K562 (cell line): ENCODE measurements at regions not wholly inside any gene's neighbourhood (a gene's known extent, or its start where the extent isn't known, plus 50 kb on each side); places are given as distances from the start of the nearest gene placed in this dataset.

Source experiments
- ATAC-seq: fragments of 200-7000 bp; cut with Tn5 transposase; 3 replicates; pipeline ENCODE4 v1.9.1; 2020; ENCODE audit warnings: moderate library complexity
- BruUV-seq: library from RNA; stranded (reverse); fragments of 400-500 nt; replicated peaks from 2 replicates; lab custom pipeline; 2021; lab: Mats Ljungman, UMichigan
- CTCF ChIA-PET: fragments of 300-600 bp; formaldehyde crosslinking; extraction: SDS; loops from one replicate; lab custom pipeline; 2021; ENCODE audit warnings: low intra/inter-chr PET ratio; lab: Yijun Ruan, JAX
- POLR2A ChIA-PET: fragments of 300-600, 350-650 bp; sonication (Branson Sonifier 250); formaldehyde crosslinking; extraction: SDS; loops from one replicate; lab custom pipeline; 2021; ENCODE audit warnings: antibody characterized with exemption, inconsistent platforms; lab: Yijun Ruan, JAX
- DNase-seq, 4 experiments: peaks; one replicate each; pipeline versions ENCODE4 v3.0.0 to v3.0.0-alpha.2; 2011 to 2018; ENCODE audit warnings: low spot score in 3 of 4, mixed read lengths in 3 of 4; ENCODE audit errors: extremely low read depth in 1 of 4
- FAIRE-seq: peaks from 2 replicates; lab custom pipeline; 2011; peaks lifted over from hg19 to GRCh38; lab: Jason Lieb, UNC
- H2AFZ ChIP-seq: 2 replicates; pipeline ENCODE4 v1.6.0; 2011; ENCODE audit warnings: low read depth, low read length, control low read depth, inconsistent platforms
- H3K27ac ChIP-seq: fragments of 200-600 bp; 3 replicates; pipeline ENCODE4 v1.8.0; 2011; ENCODE audit warnings: low read depth, mild to moderate bottlenecking, control low read depth, inconsistent platforms, low read length, moderate library complexity, mixed read lengths; ENCODE audit errors: extremely low read depth
- H3K27me3 ChIP-seq, 2 experiments: fragments of 300-600 bp in 1 of 2; 2 replicates in 1 of 2; 3 replicates in 1 of 2; pipeline versions ENCODE4 v1.6.0 to v1.8.0; 2011; ENCODE audit warnings: inconsistent platforms in 2 of 2, low read length in 2 of 2, mild to moderate bottlenecking in 1 of 2, mixed read lengths in 1 of 2, moderate library complexity in 1 of 2; ENCODE audit not compliant: control insufficient read depth in 2 of 2, insufficient read depth in 2 of 2
- H3K36me3 ChIP-seq: fragments of 300-600 bp; 3 replicates; pipeline ENCODE4 v1.8.0; 2011; ENCODE audit warnings: mild to moderate bottlenecking, low read length, inconsistent platforms; ENCODE audit not compliant: control insufficient read depth, insufficient read depth
- H3K4me1 ChIP-seq, 2 experiments: fragments of 200-600 bp in 1 of 2; replicated peaks in 1 of 2; 2 replicates in 1 of 2; 3 replicates in 1 of 2; pipeline versions ENCODE4 v1.5.1 to v1.8.0; 2011; ENCODE audit warnings: inconsistent platforms in 2 of 2, low read length in 2 of 2, mild to moderate bottlenecking in 1 of 2, mixed read lengths in 1 of 2, moderate library complexity in 1 of 2; ENCODE audit not compliant: control insufficient read depth in 2 of 2, insufficient read depth in 2 of 2
- H3K4me2 ChIP-seq: 2 replicates; pipeline ENCODE4 v1.6.1; 2011; ENCODE audit warnings: low read length, control low read depth, inconsistent platforms, mixed read lengths; ENCODE audit not compliant: insufficient read depth
- H3K4me3 ChIP-seq: fragments of 200-600 bp; sonication (generic), shearing (Covaris generic); 2 replicates; pipeline ENCODE4 v1.5.1; 2016; ENCODE audit warnings: control low read depth, inconsistent platforms
- H3K79me2 ChIP-seq: fragments of 200-600 bp; 3 replicates; pipeline ENCODE4 v1.8.0; 2011; ENCODE audit warnings: low read length, inconsistent platforms; ENCODE audit not compliant: control insufficient read depth, insufficient read depth
- H3K9ac ChIP-seq, 2 experiments: 2 replicates each; pipeline versions ENCODE4 v1.6.0 to v1.6.1; 2011; ENCODE audit warnings: low read depth in 2 of 2, low read length in 2 of 2, control low read depth in 1 of 2, inconsistent platforms in 1 of 2, mild to moderate bottlenecking in 1 of 2, mixed read lengths in 1 of 2; ENCODE audit not compliant: insufficient read depth in 1 of 2
- H3K9me1 ChIP-seq: one replicate; pipeline ENCODE4 v1.6.0; 2011; ENCODE audit warnings: inconsistent platforms, mild to moderate bottlenecking, low read length, moderate library complexity; ENCODE audit not compliant: control insufficient read depth, insufficient read depth
- H3K9me3 ChIP-seq: replicated peaks from 2 replicates; pipeline ENCODE4 v1.5.1; 2011; ENCODE audit warnings: low read depth, low read length, inconsistent platforms; ENCODE audit not compliant: control insufficient read depth, insufficient read depth
- H4K20me1 ChIP-seq: replicated peaks from 2 replicates; pipeline ENCODE4 v1.6.1; 2011; ENCODE audit warnings: low read length, inconsistent platforms, mixed read lengths; ENCODE audit not compliant: control insufficient read depth, insufficient read depth
- CBFA2T3 ChIP-seq: fragments of 450-650 bp; IDR thresholded peaks from 2 replicates; pipeline ENCODE4 v1.6.1; 2017
- FOXJ3 ChIP-seq: sonication (generic); formaldehyde crosslinking; IDR thresholded peaks from 2 replicates; pipeline ENCODE4 v1.4.0; 2020; ENCODE audit warnings: mild to moderate bottlenecking, missing genetic modification reagents
- GTF2A2 ChIP-seq: IDR thresholded peaks from 2 replicates; pipeline ENCODE4 v1.6.1; 2016; ENCODE audit warnings: mild to moderate bottlenecking, missing genetic modification characterization, missing compliant biosample characterization
- GTF2E2 ChIP-seq: fragments of 200-800 bp; sonication (Bioruptor generic); IDR thresholded peaks from 2 replicates; pipeline ENCODE4 v1.6.1; 2016; ENCODE audit warnings: missing genetic modification characterization, missing compliant biosample characterization
- KAT7 ChIP-seq: sonication (generic); formaldehyde crosslinking; IDR thresholded peaks from 2 replicates; pipeline ENCODE4 v1.8.0; 2022; ENCODE audit warnings: missing genetic modification reagents, mild to moderate bottlenecking, borderline replicate concordance
- MAFF ChIP-seq: IDR thresholded peaks from 2 replicates; pipeline ENCODE4 v1.6.1; 2012; ENCODE audit warnings: low read length, improper control_type of control experiment
- MEF2D ChIP-seq: conservative IDR thresholded peaks from 2 replicates; pipeline ENCODE4 v1.6.1; 2016; ENCODE audit warnings: low read depth, missing genetic modification characterization, missing compliant biosample characterization
- MTA1 ChIP-seq: fragments of 450-650 bp; IDR thresholded peaks from 2 replicates; pipeline ENCODE4 v1.6.1; 2017; ENCODE audit warnings: borderline replicate concordance
- NEUROD1 ChIP-seq: fragments of 150-350 bp; IDR thresholded peaks from 2 replicates; pipeline ENCODE4 v1.6.1; 2014; ENCODE audit warnings: borderline replicate concordance, low read length, low read depth; ENCODE audit not compliant: partially characterized antibody
- NFIX ChIP-seq: fragments of 250-450 bp; sonication (Bioruptor Pico); IDR thresholded peaks from 2 replicates; pipeline ENCODE4 v1.4.0; 2020; ENCODE audit warnings: low read depth, mild to moderate bottlenecking, moderate library complexity
- PHF20 ChIP-seq: fragments of 450-650 bp; IDR thresholded peaks from 2 replicates; pipeline ENCODE4 v1.6.1; 2018; ENCODE audit not compliant: partially characterized antibody
- ZNF175 ChIP-seq: fragments of 200-800 bp; sonication (Bioruptor generic); IDR thresholded peaks from 2 replicates; pipeline ENCODE4 v1.6.1; 2016; ENCODE audit warnings: low read depth, mild to moderate bottlenecking, missing genetic modification characterization, missing compliant biosample characterization
- ZNF431 ChIP-seq: sonication (generic); formaldehyde crosslinking; IDR thresholded peaks from 2 replicates; pipeline ENCODE4 v1.8.0; 2022; ENCODE audit warnings: mild to moderate bottlenecking, missing genetic modification reagents
- WGBS: fragments of 100-300 bp; shearing (Covaris generic); methylation state at CpG from one replicate; pipeline ENCODE4 v1.1.6; 2016; ENCODE audit warnings: low coverage, mixed read lengths; ENCODE audit not compliant: insufficient coverage; ENCODE audit errors: missing lambda C conversion rate; 5-methylcytosine and 5-hydroxymethylcytosine counted together
- in situ Hi-C: fragments of 300-500 bp; cut with MboI; formaldehyde crosslinking; loops from 4 replicates; pipeline ENCODE4 v1.15.0; 2018; ENCODE audit warnings: inconsistent platforms, mixed read lengths
- intact Hi-C: fragments of 100-400 bp; cut with micrococcal nuclease; formaldehyde crosslinking; loops from 2 replicates; pipeline ENCODE4 v1.14.2; 2022
- TF ChIP-seq, protein P1 (sequence below): sonication (generic); formaldehyde crosslinking; IDR thresholded peaks from 2 replicates; pipeline ENCODE4 v1.8.1; 2023; ENCODE audit warnings: missing genetic modification reagents, mild to moderate bottlenecking, borderline replicate concordance

DNA sequence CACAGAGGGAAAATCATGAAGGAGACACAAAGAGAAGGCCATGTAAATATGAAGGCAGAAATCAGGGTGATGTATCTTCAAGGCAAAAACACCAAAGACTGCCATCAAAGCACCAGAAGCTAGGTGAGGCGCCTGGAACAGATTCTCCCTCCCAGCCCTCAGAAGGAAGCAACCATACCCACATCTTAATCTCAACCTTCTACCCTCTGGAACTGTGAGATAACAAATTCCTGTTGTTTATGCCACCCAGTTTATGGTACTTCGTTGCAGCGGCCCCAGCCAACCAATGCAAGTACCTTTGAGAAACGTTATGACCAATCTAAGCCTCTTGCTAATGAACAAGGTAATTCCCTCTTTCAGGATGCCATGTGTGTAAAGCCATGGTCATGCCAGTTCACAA lies 66.2 kb upstream of the STXBP5 start:
- H3K9me3 ChIP-seq: no peaks in the 10 kb centered on the region
- 32% methylated on average over 4 of the region's 4 CpGs for WGBS
- FAIRE-seq: no peak
- H3K4me1 ChIP-seq: peaks cover 0 to 12% of the 10 kb centered on the region in 2 experiments; a peak in 3 of 5 replicates
- H3K4me3 ChIP-seq: no peak overlapping the region
- H3K9me1 ChIP-seq: no peaks in the 10 kb centered on the region
- no TSS peak for BruUV-seq
- H4K20me1 ChIP-seq: no peaks in the 10 kb centered on the region
- H3K27me3 ChIP-seq: no peaks in the 10 kb centered on the region
- no peak overlapping the region for H3K27ac ChIP-seq
- CTCF ChIA-PET: no interaction called here
- H2AFZ ChIP-seq: no peak overlapping the region
- no peak for ATAC-seq
- no peak overlapping the region for H3K4me2 ChIP-seq
- in situ Hi-C loops (no loop called here), intact Hi-C loops (no loop called here)
- TF ChIP-seq MEF2D (tag) (no peak), MTA1 (no peak), KAT7 (CRISPR knock-in tag) (no peak), ZNF431 (CRISPR knock-in tag) (no peak), NEUROD1 (no peak), GTF2A2 (tag) (no peak), ZNF175 (CRISPR knock-in tag) (no peak), FOXJ3 (CRISPR knock-in tag) (no peak), PHF20 (no peak), NFIX (no peak), GTF2E2 (no peak), CBFA2T3 (no peak), MAFF (no peak)
- TF ChIP-seq, protein P1, sequence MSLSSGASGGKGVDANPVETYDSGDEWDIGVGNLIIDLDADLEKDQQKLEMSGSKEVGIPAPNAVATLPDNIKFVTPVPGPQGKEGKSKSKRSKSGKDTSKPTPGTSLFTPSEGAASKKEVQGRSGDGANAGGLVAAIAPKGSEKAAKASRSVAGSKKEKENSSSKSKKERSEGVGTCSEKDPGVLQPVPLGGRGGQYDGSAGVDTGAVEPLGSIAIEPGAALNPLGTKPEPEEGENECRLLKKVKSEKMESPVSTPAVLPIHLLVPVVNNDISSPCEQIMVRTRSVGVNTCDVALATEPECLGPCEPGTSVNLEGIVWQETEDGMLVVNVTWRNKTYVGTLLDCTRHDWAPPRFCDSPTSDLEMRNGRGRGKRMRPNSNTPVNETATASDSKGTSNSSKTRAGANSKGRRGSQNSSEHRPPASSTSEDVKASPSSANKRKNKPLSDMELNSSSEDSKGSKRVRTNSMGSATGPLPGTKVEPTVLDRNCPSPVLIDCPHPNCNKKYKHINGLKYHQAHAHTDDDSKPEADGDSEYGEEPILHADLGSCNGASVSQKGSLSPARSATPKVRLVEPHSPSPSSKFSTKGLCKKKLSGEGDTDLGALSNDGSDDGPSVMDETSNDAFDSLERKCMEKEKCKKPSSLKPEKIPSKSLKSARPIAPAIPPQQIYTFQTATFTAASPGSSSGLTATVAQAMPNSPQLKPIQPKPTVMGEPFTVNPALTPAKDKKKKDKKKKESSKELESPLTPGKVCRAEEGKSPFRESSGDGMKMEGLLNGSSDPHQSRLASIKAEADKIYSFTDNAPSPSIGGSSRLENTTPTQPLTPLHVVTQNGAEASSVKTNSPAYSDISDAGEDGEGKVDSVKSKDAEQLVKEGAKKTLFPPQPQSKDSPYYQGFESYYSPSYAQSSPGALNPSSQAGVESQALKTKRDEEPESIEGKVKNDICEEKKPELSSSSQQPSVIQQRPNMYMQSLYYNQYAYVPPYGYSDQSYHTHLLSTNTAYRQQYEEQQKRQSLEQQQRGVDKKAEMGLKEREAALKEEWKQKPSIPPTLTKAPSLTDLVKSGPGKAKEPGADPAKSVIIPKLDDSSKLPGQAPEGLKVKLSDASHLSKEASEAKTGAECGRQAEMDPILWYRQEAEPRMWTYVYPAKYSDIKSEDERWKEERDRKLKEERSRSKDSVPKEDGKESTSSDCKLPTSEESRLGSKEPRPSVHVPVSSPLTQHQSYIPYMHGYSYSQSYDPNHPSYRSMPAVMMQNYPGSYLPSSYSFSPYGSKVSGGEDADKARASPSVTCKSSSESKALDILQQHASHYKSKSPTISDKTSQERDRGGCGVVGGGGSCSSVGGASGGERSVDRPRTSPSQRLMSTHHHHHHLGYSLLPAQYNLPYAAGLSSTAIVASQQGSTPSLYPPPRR: no peak
- H3K79me2 ChIP-seq: no peaks in the 10 kb centered on the region
- no peak for DNase-seq
- POLR2A ChIA-PET: interaction anchor here (0.5 kb wide), 1 partner anchor 37 kb away, joined by 3 read pairs; no protein-coding TSS in a partner anchor
- H3K9ac ChIP-seq: no peak overlapping the region
- H3K36me3 ChIP-seq: no peaks in the 10 kb centered on the region
